ENCODE measurements at regions not wholly inside any gene's neighbourhood (a gene's known extent, or its start where the extent isn't known, plus 50 kb on each side); places are given as distances from the start of the nearest gene placed in this dataset.

DNA sequence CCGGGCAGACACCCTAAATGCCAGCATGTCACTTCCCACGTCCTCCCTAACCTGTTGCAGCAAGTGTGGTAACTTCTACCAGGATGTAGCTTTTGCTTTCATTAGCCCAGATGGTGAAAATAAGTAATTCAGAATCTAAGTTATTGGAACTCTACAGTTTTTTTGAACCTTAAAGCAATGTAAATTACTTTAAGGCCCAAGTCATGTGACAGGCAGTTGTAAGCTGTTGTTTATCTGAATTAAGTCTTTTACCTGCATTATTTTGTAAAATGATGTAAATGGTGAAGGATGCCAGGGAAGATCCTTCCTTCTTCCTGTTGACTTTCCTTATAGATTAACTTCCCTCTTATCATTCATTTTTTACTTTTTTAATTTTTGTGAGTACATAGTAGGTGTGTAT is 670.2 kb downstream of the SEMA5A start:
- no peaks in the 10 kb centered on the region for H3K27me3 Mint-ChIP-seq
- ATAC-seq (ENCODE audit: poor library complexity): no peak
- ChIA-PET CTCF (no interaction called here), POLR2A (no interaction called here)
- TF ChIP-seq, protein P1, sequence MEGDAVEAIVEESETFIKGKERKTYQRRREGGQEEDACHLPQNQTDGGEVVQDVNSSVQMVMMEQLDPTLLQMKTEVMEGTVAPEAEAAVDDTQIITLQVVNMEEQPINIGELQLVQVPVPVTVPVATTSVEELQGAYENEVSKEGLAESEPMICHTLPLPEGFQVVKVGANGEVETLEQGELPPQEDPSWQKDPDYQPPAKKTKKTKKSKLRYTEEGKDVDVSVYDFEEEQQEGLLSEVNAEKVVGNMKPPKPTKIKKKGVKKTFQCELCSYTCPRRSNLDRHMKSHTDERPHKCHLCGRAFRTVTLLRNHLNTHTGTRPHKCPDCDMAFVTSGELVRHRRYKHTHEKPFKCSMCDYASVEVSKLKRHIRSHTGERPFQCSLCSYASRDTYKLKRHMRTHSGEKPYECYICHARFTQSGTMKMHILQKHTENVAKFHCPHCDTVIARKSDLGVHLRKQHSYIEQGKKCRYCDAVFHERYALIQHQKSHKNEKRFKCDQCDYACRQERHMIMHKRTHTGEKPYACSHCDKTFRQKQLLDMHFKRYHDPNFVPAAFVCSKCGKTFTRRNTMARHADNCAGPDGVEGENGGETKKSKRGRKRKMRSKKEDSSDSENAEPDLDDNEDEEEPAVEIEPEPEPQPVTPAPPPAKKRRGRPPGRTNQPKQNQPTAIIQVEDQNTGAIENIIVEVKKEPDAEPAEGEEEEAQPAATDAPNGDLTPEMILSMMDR (IDR thresholded peaks at IDR 0.05): no peak
- intact Hi-C loops (cut with DNase I, micrococcal nuclease): no loop called here
- H3K9me3 Mint-ChIP-seq: peaks cover 6% of the 10 kb centered on the region
- no peak overlapping the region for H3K27ac ChIP-seq (ENCODE audit: low read depth in 1 of 2, low read length in 2 of 2)
- no peaks in the 10 kb centered on the region for H3K36me3 Mint-ChIP-seq (ENCODE audit: low read depth)
- H3K4me1 Mint-ChIP-seq (ENCODE audit: low read depth): no peaks in the 10 kb centered on the region
- H3K4me3 ChIP-seq (ENCODE audit: low read length): no peak overlapping the region
- H3K36me3 ChIP-seq (ENCODE audit: insufficient read depth, low read length): no peaks in the 10 kb centered on the region
- H3K27me3 ChIP-seq (ENCODE audit: control insufficient read depth in 1 of 2, insufficient read depth in 2 of 2, low read length in 2 of 2): no peaks in the 10 kb centered on the region
- no peaks in the 10 kb centered on the region for H3K4me1 ChIP-seq (ENCODE audit: insufficient read depth, low read length)
- no peak for DNase-seq
- peaks cover 0 to 17% of the 10 kb centered on the region in 2 experiments for H3K9me3 ChIP-seq (ENCODE audit: control insufficient read depth in 1 of 2, insufficient read depth in 1 of 2, low read length in 2 of 2)
- H3K27ac Mint-ChIP-seq: no peak overlapping the region
- no peak overlapping the region for H3K4me3 Mint-ChIP-seq

DNA sequence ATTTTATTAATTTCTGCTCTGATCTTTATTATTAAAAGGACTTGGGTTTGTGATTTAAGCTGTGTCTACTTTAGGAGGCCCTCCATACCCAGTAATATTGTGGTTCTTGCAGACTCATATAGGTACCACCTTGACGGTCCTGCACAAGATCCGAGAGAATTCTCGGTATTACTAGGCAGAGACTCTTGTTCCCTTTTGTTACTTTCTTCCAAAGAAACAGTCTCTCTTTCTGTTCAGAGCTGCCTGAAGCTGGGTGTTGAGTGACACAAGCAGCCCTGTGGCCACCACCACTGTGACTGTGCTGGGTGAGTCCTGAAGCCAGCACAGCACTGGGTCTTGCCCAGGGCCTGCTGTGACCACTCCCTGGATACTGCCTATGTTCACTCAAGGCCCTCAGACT is 666.6 kb downstream of the SEMA5A start:
- no peak for DNase-seq
- intact Hi-C loops (cut with DNase I, micrococcal nuclease): no loop called here
- ATAC-seq (ENCODE audit: poor library complexity): no peak
- Mint-ChIP-seq H3K27ac (no peak overlapping the region), H3K4me1 (ENCODE audit: low read depth) (no peaks in the 10 kb centered on the region), H3K36me3 (ENCODE audit: low read depth) (no peaks in the 10 kb centered on the region), H3K27me3 (no peaks in the 10 kb centered on the region), H3K9me3 (no peaks in the 10 kb centered on the region), H3K4me3 (no peak overlapping the region)
- TF ChIP-seq, protein P1 (IDR thresholded peaks at IDR 0.05): no peak
- CTCF ChIA-PET: no interaction called here
- Histone ChIP-seq H3K4me1 (ENCODE audit: insufficient read depth, low read length) (no peaks in the 10 kb centered on the region), H3K4me3 (ENCODE audit: low read length) (no peak overlapping the region), H3K27me3 (ENCODE audit: control insufficient read depth in 1 of 2, insufficient read depth in 2 of 2, low read length in 2 of 2) (no peaks in the 10 kb centered on the region), H3K9me3 (ENCODE audit: control insufficient read depth in 1 of 2, insufficient read depth in 1 of 2, low read length in 2 of 2) (peaks cover 0 to 9% of the 10 kb centered on the region in 2 experiments), H3K36me3 (ENCODE audit: insufficient read depth, low read length) (no peaks in the 10 kb centered on the region), H3K27ac (ENCODE audit: low read depth in 1 of 2, low read length in 2 of 2) (no peak overlapping the region)
- POLR2A ChIA-PET: no interaction called here

DNA sequence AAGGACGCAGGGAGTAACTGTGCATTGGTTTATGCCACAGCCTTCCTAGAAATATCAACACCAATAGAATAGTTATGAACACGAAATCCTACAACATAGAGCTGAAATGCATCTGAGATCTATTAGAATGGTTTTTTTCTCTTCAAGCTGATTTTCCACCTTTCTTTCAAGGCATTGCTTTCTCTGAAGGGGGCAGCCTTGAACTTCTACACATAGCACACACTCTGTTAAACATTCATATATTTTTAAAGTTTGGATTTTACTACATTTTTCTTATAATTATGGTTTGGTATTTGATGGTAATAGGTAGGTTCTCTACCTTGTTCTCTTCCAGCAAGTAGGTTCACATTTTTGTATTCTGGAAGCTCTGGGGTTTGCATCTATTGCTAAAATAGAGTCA is 661.8 kb downstream of the SEMA5A start:
- Mint-ChIP-seq H3K27ac (no peak overlapping the region), H3K9me3 (peaks cover 2% of the 10 kb centered on the region), H3K4me1 (ENCODE audit: low read depth) (no peaks in the 10 kb centered on the region), H3K4me3 (no peak overlapping the region), H3K36me3 (ENCODE audit: low read depth) (no peaks in the 10 kb centered on the region), H3K27me3 (no peaks in the 10 kb centered on the region)
- no peak for DNase-seq
- H3K27ac ChIP-seq (ENCODE audit: low read depth in 1 of 2, low read length in 2 of 2): no peak overlapping the region
- no peak overlapping the region for H3K4me3 ChIP-seq (ENCODE audit: low read length)
- ChIA-PET POLR2A (no interaction called here), CTCF (no interaction called here)
- H3K36me3 ChIP-seq (ENCODE audit: insufficient read depth, low read length): no peaks in the 10 kb centered on the region
- intact Hi-C loops (cut with DNase I, micrococcal nuclease): no loop called here
- TF ChIP-seq, protein P1 (IDR thresholded peaks at IDR 0.05): no peak
- H3K9me3 ChIP-seq (ENCODE audit: control insufficient read depth in 1 of 2, insufficient read depth in 1 of 2, low read length in 2 of 2): peaks cover 0 to 9% of the 10 kb centered on the region in 2 experiments
- ATAC-seq (ENCODE audit: poor library complexity): no peak
- no peaks in the 10 kb centered on the region for H3K4me1 ChIP-seq (ENCODE audit: insufficient read depth, low read length)
- H3K27me3 ChIP-seq (ENCODE audit: control insufficient read depth in 1 of 2, insufficient read depth in 2 of 2, low read length in 2 of 2): no peaks in the 10 kb centered on the region
